ENCODE measurements at regions not wholly inside any gene's neighbourhood (a gene's known extent, or its start where the extent isn't known, plus 50 kb on each side); places are given as distances from the start of the nearest gene placed in this dataset.

- in situ Hi-C loops (cut with HindIII; ENCODE audit: extremely low pct_ligation_motif_present, low pct_unique_long_range_greater_than_20kb), result no loop called here
- intact Hi-C loops (cut with micrococcal nuclease; ENCODE audit: unreplicated experiment), result no loop called here
- no peaks in the 10 kb centered on the region for H3K27me3 ChIP-seq (ENCODE audit: control insufficient read depth in 1 of 2, insufficient read depth in 2 of 2, low read length in 2 of 2)
- no peaks in the 10 kb centered on the region for H3K4me1 ChIP-seq (ENCODE audit: insufficient read depth, low read length)
- no peak overlapping the region for H3K4me2 ChIP-seq (ENCODE audit: low read depth, low read length)
- H3K79me2 ChIP-seq (ENCODE audit: insufficient read depth, low read length), result no peaks in the 10 kb centered on the region
- H2AFZ ChIP-seq (ENCODE audit: low read length), result no peak overlapping the region
- no peak overlapping the region for H3K9ac ChIP-seq (ENCODE audit: insufficient read depth, low read depth, low read length)
- no peak for FAIRE-seq
- ATAC-seq, result no peak
- H3K36me3 ChIP-seq (replicated peaks in 1 of 2; ENCODE audit: control insufficient read depth in 1 of 2, insufficient read depth in 2 of 2, low read length in 2 of 2), result no peaks in the 10 kb centered on the region
- no TSS peak for BruUV-seq (replicated peaks)
- H3K4me3 ChIP-seq (replicated peaks in 1 of 3; ENCODE audit: insufficient read depth in 1 of 3, low read depth in 2 of 3, low read length in 3 of 3), result no peak overlapping the region
- no peaks in the 10 kb centered on the region for H4K20me1 ChIP-seq (ENCODE audit: insufficient read depth, low read length)
- H3K27ac ChIP-seq (ENCODE audit: extremely low read length, insufficient read depth, low read length), result no peak overlapping the region
- ChIA-PET CTCF (ENCODE audit: low intra/inter-chr PET ratio, low total read pairs) (no interaction called here), POLR2A (no interaction called here)
- 2% methylated on average over 3 of the region's 3 CpGs for WGBS (ENCODE audit: low lambda C conversion rate)
- DNase-seq (ENCODE audit: low spot score), result no peak
- H3K9me3 ChIP-seq (ENCODE audit: low read length), result no peaks in the 10 kb centered on the region
- TF ChIP-seq THRA (CRISPR knock-in tag; IDR thresholded peaks at IDR 0.05; ENCODE audit: borderline replicate concordance) (no peak), ZNF18 (CRISPR knock-in tag; IDR thresholded peaks at IDR 0.05; ENCODE audit: insufficient replicate concordance) (no peak), ZNF205 (CRISPR knock-in tag; IDR thresholded peaks at IDR 0.05) (no peak), GRHL1 (CRISPR knock-in tag; conservative IDR thresholded peaks at IDR 0.05) (no peak), BRF2 (CRISPR knock-in tag; IDR thresholded peaks at IDR 0.05) (no peak), TGIF2 (CRISPR knock-in tag; IDR thresholded peaks at IDR 0.05) (no peak), ZNF615 (CRISPR knock-in tag; IDR thresholded peaks at IDR 0.05; ENCODE audit: borderline replicate concordance) (no peak), ZNF431 (CRISPR knock-in tag; IDR thresholded peaks at IDR 0.05; ENCODE audit: borderline replicate concordance, low read depth) (no peak), CTCF (CRISPR knock-in tag; IDR thresholded peaks at IDR 0.05) (no peak), TOE1 (CRISPR knock-in tag; IDR thresholded peaks at IDR 0.05) (no peak), FOXO1 (CRISPR knock-in tag; IDR thresholded peaks at IDR 0.05) (no peak), ZFP41 (CRISPR knock-in tag; IDR thresholded peaks at IDR 0.05; ENCODE audit: borderline replicate concordance) (no peak), SKI (IDR thresholded peaks at IDR 0.05; ENCODE audit: partially characterized antibody) (no peak)
Observed at GRCh38 chr6:94751641-94752329, 825.5 kb upstream of the MANEA start.

All from HepG2 (cell line).